ENCODE measurements at regions not wholly inside any gene's neighbourhood (a gene's known extent, or its start where the extent isn't known, plus 50 kb on each side); places are given as distances from the start of the nearest gene placed in this dataset.
"Not testable (repeated sequence)": the region's sequence is repeated elsewhere in the genome, so short reads cannot be mapped to it uniquely, and the experiment has no call there.

DNA sequence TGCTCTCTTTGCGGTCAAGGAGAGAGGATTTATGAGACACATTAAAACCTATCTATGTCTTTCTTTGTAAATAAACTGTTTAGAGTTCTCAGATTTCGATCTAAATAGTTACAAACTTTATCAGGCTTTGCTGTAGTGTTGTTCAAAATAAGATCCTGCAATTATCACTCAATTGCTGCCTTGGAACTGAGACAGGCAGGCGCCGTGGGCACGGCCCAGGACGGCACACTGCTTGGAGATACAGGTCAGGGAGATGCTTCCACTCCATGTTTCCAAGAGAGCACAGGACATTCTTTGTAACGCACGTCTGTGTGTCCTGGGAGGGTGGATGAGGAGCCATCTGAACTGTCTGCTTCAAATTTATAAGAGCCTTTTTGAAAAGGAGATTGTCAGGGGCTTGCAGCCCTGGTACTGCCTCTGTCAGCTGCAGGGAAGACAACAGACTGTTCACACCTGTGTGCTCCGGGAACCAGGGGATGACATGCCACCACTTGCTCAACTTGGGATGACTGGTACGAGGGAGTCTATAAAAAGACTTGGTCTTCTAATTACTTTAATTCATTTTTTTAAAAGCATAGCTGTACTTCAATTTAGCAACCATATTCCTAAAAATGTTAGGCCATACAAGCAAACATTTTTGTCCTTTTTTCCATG lies 472.9 kb upstream of the RUNX1 start:
- no peak overlapping the region for H3K4me3 ChIP-seq (ENCODE audit: low read depth, low read length)
- no peak for TF ChIP-seq CTCF (IDR thresholded peaks at IDR 0.05; ENCODE audit: control insufficient read depth, extremely low read depth, insufficient read depth)
- DNase-seq (ENCODE audit: low read depth), result no peak

GRCh38 chr21:35521293-35521692 lies 472.2 kb upstream of the RUNX1 start:
- DNase-seq (ENCODE audit: low read depth), result no peak
- H3K4me3 ChIP-seq (ENCODE audit: low read depth, low read length), result no peak overlapping the region

DNA sequence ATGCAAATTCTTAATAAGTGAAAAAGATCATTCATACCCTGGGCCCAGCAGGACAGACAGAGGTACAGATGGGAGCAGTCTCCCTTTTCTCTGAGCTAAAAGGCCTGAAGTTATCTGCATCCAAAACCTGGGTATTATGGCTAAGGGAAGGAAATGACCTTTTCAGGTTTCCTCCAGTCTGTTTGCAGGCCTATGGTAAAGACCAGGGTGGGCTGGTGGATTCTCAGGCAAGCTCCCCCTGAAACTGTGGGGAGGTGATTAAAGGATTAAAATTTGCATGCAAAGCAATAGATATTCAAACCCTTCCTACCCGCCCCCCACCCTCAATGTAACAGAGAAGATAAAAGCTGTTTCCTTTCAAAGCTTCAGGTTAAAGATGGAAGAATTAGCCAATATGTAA lies 471.8 kb upstream of the RUNX1 start:
- no peak overlapping the region for H3K4me3 ChIP-seq (ENCODE audit: low read depth, low read length)

More at GRCh38 chr21:35521293-35521692, 472.2 kb upstream of the RUNX1 start:
- no peak for TF ChIP-seq CTCF (IDR thresholded peaks at IDR 0.05; ENCODE audit: control insufficient read depth, extremely low read depth, insufficient read depth)

DNA sequence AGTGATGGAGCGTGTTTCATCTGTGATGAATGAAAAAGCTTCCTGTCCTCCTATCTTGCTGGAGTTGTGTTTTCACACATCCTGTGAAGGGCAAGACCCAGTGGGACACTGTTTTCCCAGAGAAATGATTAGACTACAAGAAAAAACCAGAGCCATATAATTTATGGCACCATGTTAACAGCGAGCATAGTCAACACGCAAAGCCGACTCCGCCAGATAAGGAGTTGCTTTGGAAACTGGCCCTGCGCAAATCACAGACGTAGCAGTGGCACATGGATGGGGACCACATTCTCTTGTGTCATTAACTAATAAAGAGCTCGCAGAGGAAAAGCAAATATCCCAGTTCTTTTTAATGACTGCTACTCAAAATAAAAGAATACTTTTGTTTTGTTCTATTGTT lies 471.2 kb upstream of the RUNX1 start:
- no peak for TF ChIP-seq CTCF (IDR thresholded peaks at IDR 0.05; ENCODE audit: control insufficient read depth, extremely low read depth, insufficient read depth)
- DNase-seq (ENCODE audit: low read depth), result no peak
- no peak overlapping the region for H3K4me3 ChIP-seq (ENCODE audit: low read depth, low read length)

More for the DNA sequence above, 471.8 kb upstream of the RUNX1 start:
- TF ChIP-seq CTCF (IDR thresholded peaks at IDR 0.05; ENCODE audit: control insufficient read depth, extremely low read depth, insufficient read depth), result no peak
- no peak for DNase-seq (ENCODE audit: low read depth)

- no peak overlapping the region for H3K4me3 ChIP-seq (ENCODE audit: low read depth, low read length)
- TF ChIP-seq CTCF (IDR thresholded peaks at IDR 0.05; ENCODE audit: control insufficient read depth, extremely low read depth, insufficient read depth), result no peak
- no peak for DNase-seq (ENCODE audit: low read depth)
Observed at GRCh38 chr21:35517865-35518264, 468.8 kb upstream of the RUNX1 start.

DNA sequence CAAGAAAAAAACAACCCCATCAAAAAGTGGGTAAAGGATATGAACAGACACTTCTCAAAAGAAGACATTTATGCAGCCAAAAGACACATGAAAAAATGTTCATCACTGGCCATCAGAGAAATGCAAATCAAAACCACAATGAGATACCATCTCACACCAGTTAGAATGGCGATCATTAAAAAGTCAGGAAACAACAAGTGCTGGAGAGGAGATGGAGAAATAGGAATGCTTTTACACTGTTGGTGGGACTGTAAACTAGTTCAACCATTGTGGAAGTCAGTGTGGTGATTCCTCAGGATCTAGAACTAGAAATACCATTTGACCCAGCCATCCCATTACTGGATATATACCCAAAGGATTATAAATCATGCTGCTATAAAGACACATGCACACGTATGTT lies 467.2 kb upstream of the RUNX1 start:
- not testable (repeated sequence) for H3K4me3 ChIP-seq (ENCODE audit: low read depth, low read length); DNase-seq (ENCODE audit: low read depth)

DNA sequence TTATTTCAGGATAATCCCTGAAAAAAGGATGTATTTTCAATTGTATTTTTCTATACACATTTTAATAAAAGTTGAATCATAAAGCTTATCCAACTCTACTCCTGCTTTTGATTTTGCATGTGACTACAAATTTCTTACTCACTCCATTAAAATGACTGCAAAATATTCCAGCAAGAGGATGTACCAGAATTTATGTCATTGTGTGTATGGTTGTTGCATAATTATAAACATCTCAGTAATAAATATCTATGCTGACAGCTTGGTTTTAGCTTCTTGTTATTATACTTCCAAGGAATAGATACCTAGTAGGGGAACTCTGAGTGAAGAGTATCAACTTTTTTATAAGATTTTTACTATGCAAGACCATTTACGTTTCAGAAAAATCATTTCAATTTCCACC lies 463.2 kb upstream of the RUNX1 start:
- H3K4me3 ChIP-seq (ENCODE audit: low read depth, low read length), result no peak overlapping the region
- no peak for TF ChIP-seq CTCF (IDR thresholded peaks at IDR 0.05; ENCODE audit: control insufficient read depth, extremely low read depth, insufficient read depth)
- DNase-seq (ENCODE audit: low read depth), result no peak
